ENCODE measurements at regions not wholly inside any gene's neighbourhood (a gene's known extent, or its start where the extent isn't known, plus 50 kb on each side); places are given as distances from the start of the nearest gene placed in this dataset.

- Histone ChIP-seq H3K4me3 (no peak overlapping the region), H3K27me3 (no peaks in the 10 kb centered on the region), H3K9me3 (no peaks in the 10 kb centered on the region), H3K4me1 (ENCODE audit: insufficient read depth) (no peaks in the 10 kb centered on the region), H3K36me3 (no peaks in the 10 kb centered on the region), H3K27ac (no peak overlapping the region)
- no peak for TF ChIP-seq POLR2A (IDR thresholded peaks at IDR 0.05)
- TF ChIP-seq, protein P1, sequence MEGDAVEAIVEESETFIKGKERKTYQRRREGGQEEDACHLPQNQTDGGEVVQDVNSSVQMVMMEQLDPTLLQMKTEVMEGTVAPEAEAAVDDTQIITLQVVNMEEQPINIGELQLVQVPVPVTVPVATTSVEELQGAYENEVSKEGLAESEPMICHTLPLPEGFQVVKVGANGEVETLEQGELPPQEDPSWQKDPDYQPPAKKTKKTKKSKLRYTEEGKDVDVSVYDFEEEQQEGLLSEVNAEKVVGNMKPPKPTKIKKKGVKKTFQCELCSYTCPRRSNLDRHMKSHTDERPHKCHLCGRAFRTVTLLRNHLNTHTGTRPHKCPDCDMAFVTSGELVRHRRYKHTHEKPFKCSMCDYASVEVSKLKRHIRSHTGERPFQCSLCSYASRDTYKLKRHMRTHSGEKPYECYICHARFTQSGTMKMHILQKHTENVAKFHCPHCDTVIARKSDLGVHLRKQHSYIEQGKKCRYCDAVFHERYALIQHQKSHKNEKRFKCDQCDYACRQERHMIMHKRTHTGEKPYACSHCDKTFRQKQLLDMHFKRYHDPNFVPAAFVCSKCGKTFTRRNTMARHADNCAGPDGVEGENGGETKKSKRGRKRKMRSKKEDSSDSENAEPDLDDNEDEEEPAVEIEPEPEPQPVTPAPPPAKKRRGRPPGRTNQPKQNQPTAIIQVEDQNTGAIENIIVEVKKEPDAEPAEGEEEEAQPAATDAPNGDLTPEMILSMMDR (IDR thresholded peaks at IDR 0.05): no peak
- TF ChIP-seq EP300 (IDR thresholded peaks at IDR 0.05): no peak
- DNase-seq: peak in 1 of 5 donors; percentile 7
- intact Hi-C loops (cut with DNase I): no loop called here
- 82 to 90% (median 87%) methylated on average over 4 of the region's 4 CpGs for WGBS, 3 donors
Observed at GRCh38 chr15:31245135-31245689, 81.4 kb upstream of the KLF13 start.

DNA sequence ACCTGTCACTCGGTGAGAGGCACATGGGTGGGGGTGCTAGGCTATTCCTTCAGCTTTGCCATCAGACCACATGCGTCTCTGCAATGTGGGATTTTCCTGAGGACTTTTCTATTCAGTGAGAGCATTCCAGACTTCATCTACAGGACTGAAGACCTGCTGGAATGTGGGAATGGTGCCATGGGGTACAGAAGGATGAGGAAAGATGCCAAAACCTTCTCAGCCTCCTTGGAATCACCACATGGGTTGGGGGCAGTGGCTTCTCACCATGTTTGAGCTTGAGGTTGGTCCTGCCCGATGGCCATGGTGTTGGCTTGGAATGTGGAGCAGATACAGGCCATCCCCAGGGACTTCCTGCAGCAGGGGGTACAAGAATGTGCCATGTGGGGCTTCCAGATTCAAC is 80.9 kb upstream of the KLF13 start:
- Histone ChIP-seq H3K27me3 (no peaks in the 10 kb centered on the region), H3K9me3 (no peaks in the 10 kb centered on the region), H3K4me1 (ENCODE audit: insufficient read depth) (no peaks in the 10 kb centered on the region), H3K36me3 (no peaks in the 10 kb centered on the region), H3K4me3 (no peak overlapping the region), H3K27ac (no peak overlapping the region)
- TF ChIP-seq EP300 (IDR thresholded peaks at IDR 0.05) (no peak), POLR2A (IDR thresholded peaks at IDR 0.05) (no peak)
- TF ChIP-seq, protein P1 (IDR thresholded peaks at IDR 0.05): no peak
- 76 to 93% (median 84%) methylated on average over 3 of the region's 3 CpGs for WGBS, 3 donors
- peak in 1 of 5 donors; percentile 9 for DNase-seq
- intact Hi-C loops (cut with DNase I): no loop called here

GRCh38 chr15:31247404-31247803 is 79.2 kb upstream of the KLF13 start:
- Histone ChIP-seq H3K27ac (no peak overlapping the region), H3K27me3 (no peaks in the 10 kb centered on the region), H3K9me3 (no peaks in the 10 kb centered on the region), H3K4me3 (no peak overlapping the region), H3K4me1 (ENCODE audit: insufficient read depth) (no peaks in the 10 kb centered on the region), H3K36me3 (no peaks in the 10 kb centered on the region)
- intact Hi-C loops (cut with DNase I): no loop called here
- no peak for DNase-seq
- WGBS, 3 donors: 85 to 91% (median 90%) methylated on average over 13 of the region's 13 CpGs
- TF ChIP-seq EP300 (IDR thresholded peaks at IDR 0.05): no peak
- TF ChIP-seq, protein P1 (IDR thresholded peaks at IDR 0.05): no peak
- no peak for TF ChIP-seq POLR2A (IDR thresholded peaks at IDR 0.05)

DNA sequence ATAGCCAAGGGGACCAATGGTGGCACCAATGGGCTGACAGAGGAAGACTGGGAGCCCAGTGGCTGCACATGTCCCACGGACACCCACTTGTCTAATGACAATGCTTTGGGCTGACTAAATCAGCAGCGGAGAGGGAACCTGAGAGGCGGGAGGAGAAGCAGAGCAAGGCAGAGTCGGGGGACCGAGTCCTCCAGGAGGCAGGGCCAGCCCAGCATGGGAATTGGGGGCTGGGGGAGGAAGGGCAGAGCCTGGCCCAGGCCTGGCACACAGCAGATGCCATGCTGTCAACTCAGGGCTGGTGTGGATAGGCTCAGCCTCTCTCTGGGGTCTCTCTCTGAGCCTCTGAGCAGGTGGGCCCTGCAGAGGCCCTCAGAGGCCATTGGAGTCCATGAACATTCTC is 78.4 kb upstream of the KLF13 start:
- Histone ChIP-seq H3K9me3 (no peaks in the 10 kb centered on the region), H3K36me3 (no peaks in the 10 kb centered on the region), H3K27me3 (no peaks in the 10 kb centered on the region), H3K4me1 (ENCODE audit: insufficient read depth) (no peaks in the 10 kb centered on the region), H3K4me3 (no peak overlapping the region), H3K27ac (no peak overlapping the region)
- WGBS, 3 donors: 80 to 87% (median 83%) methylated on average over 5 of the region's 5 CpGs
- intact Hi-C loops (cut with DNase I): no loop called here
- TF ChIP-seq, protein P1 (IDR thresholded peaks at IDR 0.05): no peak
- no peak for TF ChIP-seq POLR2A (IDR thresholded peaks at IDR 0.05)
- no peak for TF ChIP-seq EP300 (IDR thresholded peaks at IDR 0.05)
- no peak for DNase-seq

Measured in ovary (tissue), 7 donors.